HepG2 (cell line): ENCODE measurements at regions not wholly inside any gene's neighbourhood (a gene's known extent, or its start where the extent isn't known, plus 50 kb on each side); places are given as distances from the start of the nearest gene placed in this dataset.
A peak's percentile ranks its signal among the peaks of the same experiment; 100 is the strongest.

Experiments
- ARID2 ChIP-seq: sonication (generic); formaldehyde crosslinking; IDR thresholded peaks from 2 replicates; pipeline ENCODE4 v1.8.1; 2022; ENCODE audit warnings: mild to moderate bottlenecking, missing genetic modification reagents, borderline replicate concordance
- EED ChIP-seq: sonication (generic); formaldehyde crosslinking; IDR thresholded peaks from 2 replicates; pipeline ENCODE4 v1.5.0; 2020; ENCODE audit warnings: mild to moderate bottlenecking, missing genetic modification reagents
- FOXA3 ChIP-seq: IDR thresholded peaks from 2 replicates; pipeline ENCODE4 v1.6.1; 2016; ENCODE audit warnings: missing genetic modification reagents, missing compliant biosample characterization
- HNF1A ChIP-seq, 2 experiments: sonication (generic) in 1 of 2; formaldehyde crosslinking in 1 of 2; IDR thresholded peaks; 2 replicates each; pipeline versions ENCODE4 v1.4.0 to v1.6.1; 2016 to 2020; ENCODE audit warnings: borderline replicate concordance in 1 of 2, low read depth in 1 of 2, mild to moderate bottlenecking in 1 of 2, missing genetic modification reagents in 1 of 2
- IRF2 ChIP-seq: IDR thresholded peaks from 2 replicates; pipeline ENCODE4 v1.6.1; 2018; ENCODE audit warnings: missing genetic modification reagents, missing compliant biosample characterization
- KAT7 ChIP-seq: IDR thresholded peaks from 2 replicates; pipeline ENCODE4 v1.6.1; 2018; ENCODE audit warnings: borderline replicate concordance, missing compliant biosample characterization
- MTF1 ChIP-seq: sonication (generic); formaldehyde crosslinking; IDR thresholded peaks from 2 replicates; pipeline ENCODE4 v1.5.0; 2020; ENCODE audit warnings: missing genetic modification reagents
- PAXIP1 ChIP-seq: sonication (generic); formaldehyde crosslinking; conservative IDR thresholded peaks from 2 replicates; pipeline ENCODE4 v1.4.0; 2020; ENCODE audit warnings: mild to moderate bottlenecking, missing genetic modification reagents, moderate library complexity
- POGZ ChIP-seq: sonication (generic); formaldehyde crosslinking; IDR thresholded peaks from 2 replicates; pipeline ENCODE4 v1.4.0; 2020; ENCODE audit warnings: mild to moderate bottlenecking, missing genetic modification reagents
- RFX3 ChIP-seq: IDR thresholded peaks from 2 replicates; pipeline ENCODE4 v1.6.1; 2016; ENCODE audit warnings: missing biosample characterization, missing genetic modification reagents
- TMF1 ChIP-seq: sonication (generic); formaldehyde crosslinking; IDR thresholded peaks from 2 replicates; pipeline ENCODE4 v1.8.1; 2022; ENCODE audit warnings: low read depth, missing genetic modification reagents
- ZBTB4 ChIP-seq: sonication (generic); formaldehyde crosslinking; IDR thresholded peaks from 2 replicates; pipeline ENCODE4 v1.4.0; 2020; ENCODE audit warnings: missing genetic modification reagents, mild to moderate bottlenecking, borderline replicate concordance
- ZBTB49 ChIP-seq: sonication (generic); formaldehyde crosslinking; IDR thresholded peaks from 2 replicates; pipeline ENCODE4 v1.4.0; 2020; ENCODE audit warnings: missing genetic modification reagents, borderline replicate concordance
- ZNF17 ChIP-seq: sonication (generic); formaldehyde crosslinking; IDR thresholded peaks from 2 replicates; pipeline ENCODE4 v1.5.0; 2020; ENCODE audit warnings: mild to moderate bottlenecking, missing genetic modification reagents
- ZNF382 ChIP-seq: sonication (generic); formaldehyde crosslinking; IDR thresholded peaks from 2 replicates; pipeline ENCODE4 v1.5.0; 2020; ENCODE audit warnings: missing genetic modification reagents, mild to moderate bottlenecking, borderline replicate concordance
- ZNF451 ChIP-seq: sonication (generic); formaldehyde crosslinking; IDR thresholded peaks from 2 replicates; pipeline ENCODE4 v1.5.0; 2020; ENCODE audit warnings: mild to moderate bottlenecking, missing genetic modification reagents

GRCh38 chr3:145649368-145649887, 511.6 kb downstream of the PLOD2 start (continued):
- TF ChIP-seq HNF1A (IDR thresholded peaks at IDR 0.05; ENCODE audit: low read depth): peak; percentile 95
- TF ChIP-seq HNF1A (CRISPR knock-in tag; IDR thresholded peaks at IDR 0.05; ENCODE audit: borderline replicate concordance): peak; percentile 98
- 0 out of 2 replicates have a peak, but pooled peaks have one; percentile 29 for TF ChIP-seq ARID2 (CRISPR knock-in tag)
- TF ChIP-seq ZNF451 (CRISPR knock-in tag): no peak
- TF ChIP-seq EED (CRISPR knock-in tag): no peak
- no peak for TF ChIP-seq RFX3 (CRISPR knock-in tag)
- TF ChIP-seq KAT7 (CRISPR knock-in tag): no peak
- no peak for TF ChIP-seq MTF1 (CRISPR knock-in tag)
- TF ChIP-seq ZNF382: no peak
- TF ChIP-seq POGZ (CRISPR knock-in tag): peak; percentile 64; the same call in 1 of the 2 replicates
- TF ChIP-seq FOXA3 (CRISPR knock-in tag): peak; percentile 89
- TF ChIP-seq TMF1 (CRISPR knock-in tag): no peak
- no peak for TF ChIP-seq IRF2 (CRISPR knock-in tag)
- no peak for TF ChIP-seq ZBTB49 (CRISPR knock-in tag)
- no peak for TF ChIP-seq ZBTB4 (CRISPR knock-in tag)
- peak; percentile 87 for TF ChIP-seq PAXIP1 (CRISPR knock-in tag)
- TF ChIP-seq ZNF17 (CRISPR knock-in tag): no peak
